ENCODE measurements at regions not wholly inside any gene's neighbourhood (a gene's known extent, or its start where the extent isn't known, plus 50 kb on each side); places are given as distances from the start of the nearest gene placed in this dataset.

GRCh38 chr13:39951301-39951700 lies 295.8 kb downstream of the COG6 start:
- no peaks in the 10 kb centered on the region for H3K36me3 ChIP-seq
- H3K27me3 ChIP-seq: no peaks in the 10 kb centered on the region
- no peaks in the 10 kb centered on the region for H3K9me3 ChIP-seq
- no peak for DNase-seq
- H3K27ac ChIP-seq: no peak overlapping the region
- TF ChIP-seq POLR2A (IDR thresholded peaks at IDR 0.05) (no peak), POLR2AphosphoS5 (IDR thresholded peaks at IDR 0.05) (no peak), EP300 (IDR thresholded peaks at IDR 0.05) (no peak), CTCF (IDR thresholded peaks at IDR 0.05) (no peak)
- WGBS, 5 donors: 86 to 96% (median 92%) methylated on average over 3 of the region's 3 CpGs
- H3K4me1 ChIP-seq: no peaks in the 10 kb centered on the region
- no peak overlapping the region for H3K4me3 ChIP-seq
- intact Hi-C loops (cut with DNase I; ENCODE audit: low total_unique reads): no loop called here

- intact Hi-C loops (cut with DNase I; ENCODE audit: low total_unique reads): no loop called here
- Histone ChIP-seq H3K4me3 (no peak overlapping the region), H3K4me1 (no peaks in the 10 kb centered on the region), H3K9me3 (no peaks in the 10 kb centered on the region), H3K27me3 (no peaks in the 10 kb centered on the region), H3K27ac (no peak overlapping the region), H3K36me3 (no peaks in the 10 kb centered on the region)
- no peak for TF ChIP-seq EP300 (IDR thresholded peaks at IDR 0.05)
- no peak for TF ChIP-seq POLR2A (IDR thresholded peaks at IDR 0.05)
- no peak for TF ChIP-seq CTCF (IDR thresholded peaks at IDR 0.05)
- no peak for TF ChIP-seq POLR2AphosphoS5 (IDR thresholded peaks at IDR 0.05)
- peak in 1 of 2 donors; percentile 81 for DNase-seq
- WGBS, 5 donors: 52 to 62% (median 55%) methylated on average over 4 of the region's 4 CpGs
These were observed 297.1 kb downstream of the COG6 start for GRCh38 chr13:39952249-39953233.

GRCh38 chr13:39954476-39954875 lies 299.0 kb downstream of the COG6 start:
- intact Hi-C loops (cut with DNase I; ENCODE audit: low total_unique reads): no loop called here
- no peak for TF ChIP-seq EP300 (IDR thresholded peaks at IDR 0.05)
- TF ChIP-seq CTCF (IDR thresholded peaks at IDR 0.05): no peak
- no peak for TF ChIP-seq POLR2A (IDR thresholded peaks at IDR 0.05)
- no peak for TF ChIP-seq POLR2AphosphoS5 (IDR thresholded peaks at IDR 0.05)
- H3K4me3 ChIP-seq: no peak overlapping the region
- H3K4me1 ChIP-seq: no peaks in the 10 kb centered on the region
- no peaks in the 10 kb centered on the region for H3K36me3 ChIP-seq
- no peaks in the 10 kb centered on the region for H3K27me3 ChIP-seq
- no peak overlapping the region for H3K27ac ChIP-seq
- DNase-seq: no peak
- H3K9me3 ChIP-seq: no peaks in the 10 kb centered on the region
- 60 to 93% (median 74%) methylated on average over 4 of the region's 4 CpGs for WGBS, 5 donors

- 88 to 100% (median 89%) methylated on average over 1 of the region's 1 CpG for WGBS, 5 donors
- H3K9me3 ChIP-seq: no peaks in the 10 kb centered on the region
- intact Hi-C loops (cut with DNase I; ENCODE audit: low total_unique reads): no loop called here
- no peak for TF ChIP-seq POLR2A (IDR thresholded peaks at IDR 0.05)
- TF ChIP-seq POLR2AphosphoS5 (IDR thresholded peaks at IDR 0.05): no peak
- no peak overlapping the region for H3K4me3 ChIP-seq
- H3K36me3 ChIP-seq: no peaks in the 10 kb centered on the region
- no peak for DNase-seq
- H3K4me1 ChIP-seq: no peaks in the 10 kb centered on the region
- H3K27ac ChIP-seq: no peak overlapping the region
- no peaks in the 10 kb centered on the region for H3K27me3 ChIP-seq
These were observed 300.1 kb downstream of the COG6 start for GRCh38 chr13:39955560-39955959.

GRCh38 chr13:39956036-39956435 lies 300.6 kb downstream of the COG6 start:
- no peaks in the 10 kb centered on the region for H3K9me3 ChIP-seq
- no peak overlapping the region for H3K4me3 ChIP-seq
- DNase-seq: no peak
- H3K36me3 ChIP-seq: no peaks in the 10 kb centered on the region
- TF ChIP-seq POLR2A (IDR thresholded peaks at IDR 0.05) (no peak), CTCF (IDR thresholded peaks at IDR 0.05) (no peak), EP300 (IDR thresholded peaks at IDR 0.05) (no peak), POLR2AphosphoS5 (IDR thresholded peaks at IDR 0.05) (no peak)
- H3K27me3 ChIP-seq: no peaks in the 10 kb centered on the region
- WGBS, 5 donors: 93 to 100% (median 94%) methylated on average over 2 of the region's 2 CpGs
- intact Hi-C loops (cut with DNase I; ENCODE audit: low total_unique reads): no loop called here
- no peak overlapping the region for H3K27ac ChIP-seq
- H3K4me1 ChIP-seq: no peaks in the 10 kb centered on the region
